Activated CD8-positive, alpha-beta memory T cell treated with anti-CD3 and anti-CD28 coated beads, Interleukin-2, amount 10 ng/mL, durations not matched to agents 7 days and 5 days (primary cell): ENCODE measurements at regions not wholly inside any gene's neighbourhood (a gene's known extent, or its start where the extent isn't known, plus 50 kb on each side); places are given as distances from the start of the nearest gene placed in this dataset.

ENCODE experiments used
- ATAC-seq: fragments of 150-1000 bp; cut with Tn5 transposase; one replicate; pipeline ENCODE4 v1.10.0; 2021; ENCODE audit warnings: moderate library complexity
- CTCF ChIA-PET: fragments of 350-600 bp; sonication (Branson Sonifier 250); formaldehyde crosslinking; loops from one replicate; lab custom pipeline; 2021; ENCODE audit warnings: antibody characterized with exemption; lab: Charles Lee
- DNase-seq: peaks from one replicate; pipeline ENCODE4 v3.0.0-alpha.2; 2020
- H3K27ac Mint-ChIP-seq: one replicate; pipeline ENCODE4 v1.8.0; 2021; ENCODE audit warnings: mild to moderate bottlenecking, mixed read lengths
- H3K27me3 Mint-ChIP-seq: one replicate; pipeline ENCODE4 v1.8.0; 2021; ENCODE audit warnings: mixed read lengths
- H3K36me3 Mint-ChIP-seq: one replicate; pipeline ENCODE4 v1.8.0; 2021; ENCODE audit warnings: mild to moderate bottlenecking, mixed read lengths
- H3K4me1 Mint-ChIP-seq: one replicate; pipeline ENCODE4 v1.8.0; 2021; ENCODE audit warnings: mixed read lengths
- H3K4me3 Mint-ChIP-seq: one replicate; pipeline ENCODE4 v1.8.0; 2021; ENCODE audit warnings: mild to moderate bottlenecking, moderate library complexity, mixed read lengths
- H3K9me3 Mint-ChIP-seq: one replicate; pipeline ENCODE4 v1.8.0; 2022; ENCODE audit warnings: low read depth, mixed read lengths

DNA sequence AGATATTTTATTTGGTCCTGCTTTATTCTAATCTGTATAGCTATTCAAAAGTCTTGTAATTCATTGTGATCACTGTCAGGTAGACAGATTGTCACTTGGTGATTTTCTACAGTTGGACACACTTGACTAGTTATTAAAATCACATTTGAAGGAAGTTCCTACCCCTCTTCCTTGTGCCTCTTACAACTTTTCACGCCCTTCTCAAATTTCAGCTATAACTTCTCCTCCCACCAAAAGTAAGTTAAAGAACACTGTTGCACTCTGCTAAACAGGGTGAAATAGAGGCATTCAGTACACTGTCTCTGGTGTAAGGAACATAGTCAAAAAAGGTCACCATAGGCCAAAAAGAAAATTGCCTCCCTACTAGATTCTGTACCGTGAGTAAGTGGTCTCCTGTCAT lies 142.1 kb upstream of the POU5F2 start:
- Mint-ChIP-seq H3K27ac (no peak overlapping the region), H3K4me3 (no peak overlapping the region), H3K9me3 (no peaks in the 10 kb centered on the region), H3K36me3 (peaks cover 4% of the 10 kb centered on the region), H3K27me3 (no peaks in the 10 kb centered on the region), H3K4me1 (peaks cover 13% of the 10 kb centered on the region)
- ATAC-seq (no peak), DNase-seq (no peak)
- CTCF ChIA-PET: no interaction called here

DNA sequence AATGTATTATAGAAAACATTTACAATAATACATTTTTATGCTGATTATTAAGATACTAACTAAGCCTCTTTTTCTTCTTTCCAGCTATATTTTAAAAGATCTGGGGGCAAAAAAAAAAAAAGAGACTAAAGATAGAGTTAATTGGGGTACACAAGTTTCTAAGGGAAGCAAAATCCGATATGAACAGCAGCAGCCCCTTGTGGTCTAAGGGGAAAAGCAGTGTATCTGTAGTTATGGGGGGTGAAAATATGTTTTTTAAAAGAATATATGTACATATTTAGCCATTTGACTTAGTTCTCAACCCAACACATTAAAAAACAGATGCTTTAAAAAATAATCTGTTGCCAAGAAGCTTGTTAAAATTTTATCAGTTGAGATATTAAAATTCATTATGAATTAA lies 134.3 kb upstream of the POU5F2 start:
- CTCF ChIA-PET: no interaction called here
- Mint-ChIP-seq H3K27me3 (no peaks in the 10 kb centered on the region), H3K36me3 (peaks cover 3% of the 10 kb centered on the region), H3K4me3 (no peak overlapping the region), H3K9me3 (no peaks in the 10 kb centered on the region), H3K4me1 (peaks cover 10% of the 10 kb centered on the region), H3K27ac (no peak overlapping the region)
- DNase-seq (no peak), ATAC-seq (no peak)

DNA sequence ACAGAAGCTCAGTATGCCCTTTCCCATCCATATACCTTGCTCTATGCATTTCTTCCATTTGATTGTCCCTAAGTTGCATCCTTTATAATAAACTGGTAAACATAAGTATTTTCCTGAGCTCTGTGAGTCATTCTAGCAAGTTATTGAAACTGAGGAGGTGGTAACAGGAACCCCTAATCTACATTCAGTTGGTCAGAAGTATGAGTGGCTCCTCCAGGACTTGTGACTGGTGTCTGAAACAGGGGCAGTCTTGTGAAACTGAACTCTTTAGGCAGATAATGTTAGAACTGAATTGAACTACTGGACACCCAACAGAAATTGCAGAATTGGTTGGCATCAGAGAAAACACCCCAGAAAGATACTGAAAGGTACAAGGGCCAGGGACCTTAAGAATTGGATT lies 133.1 kb upstream of the POU5F2 start:
- DNase-seq: no peak
- H3K36me3 Mint-ChIP-seq: peaks cover 5% of the 10 kb centered on the region
- no peaks in the 10 kb centered on the region for H3K27me3 Mint-ChIP-seq
- H3K9me3 Mint-ChIP-seq: no peaks in the 10 kb centered on the region
- no peak for ATAC-seq
- CTCF ChIA-PET: interaction anchor here (1.5 kb wide), 1 partner anchor 24 kb away, joined by 4 read pairs; no protein-coding TSS in a partner anchor
- H3K4me3 Mint-ChIP-seq: no peak overlapping the region
- peaks cover 10% of the 10 kb centered on the region for H3K4me1 Mint-ChIP-seq
- no peak overlapping the region for H3K27ac Mint-ChIP-seq

DNA sequence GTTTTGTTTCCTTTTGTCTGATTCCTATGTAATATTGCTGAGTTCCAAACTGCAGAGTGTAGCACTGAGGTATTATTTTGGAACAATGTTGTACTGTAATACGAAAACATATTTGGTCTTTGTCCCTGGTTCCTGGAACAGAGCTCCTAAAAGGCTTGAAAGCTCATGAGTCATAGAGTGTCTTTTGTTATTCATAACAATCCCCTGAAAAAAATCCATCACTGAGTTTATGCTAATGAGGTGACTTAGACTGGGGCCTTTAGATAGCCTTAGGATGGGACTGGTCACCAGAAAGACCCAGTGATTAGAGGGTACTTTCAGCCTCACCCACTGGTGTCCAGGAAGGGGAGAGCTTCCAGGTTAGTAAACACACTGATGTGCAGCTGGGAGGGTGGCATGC lies 132.7 kb upstream of the POU5F2 start:
- H3K9me3 Mint-ChIP-seq: no peaks in the 10 kb centered on the region
- no peaks in the 10 kb centered on the region for H3K27me3 Mint-ChIP-seq
- ATAC-seq (no peak), DNase-seq (no peak)
- H3K4me3 Mint-ChIP-seq: no peak overlapping the region
- no peak overlapping the region for H3K27ac Mint-ChIP-seq
- H3K4me1 Mint-ChIP-seq: peaks cover 10% of the 10 kb centered on the region
- CTCF ChIA-PET: interaction anchor here (1.5 kb wide), 1 partner anchor 25 kb away, joined by 4 read pairs; no protein-coding TSS in a partner anchor
- peaks cover 2% of the 10 kb centered on the region for H3K36me3 Mint-ChIP-seq

DNA sequence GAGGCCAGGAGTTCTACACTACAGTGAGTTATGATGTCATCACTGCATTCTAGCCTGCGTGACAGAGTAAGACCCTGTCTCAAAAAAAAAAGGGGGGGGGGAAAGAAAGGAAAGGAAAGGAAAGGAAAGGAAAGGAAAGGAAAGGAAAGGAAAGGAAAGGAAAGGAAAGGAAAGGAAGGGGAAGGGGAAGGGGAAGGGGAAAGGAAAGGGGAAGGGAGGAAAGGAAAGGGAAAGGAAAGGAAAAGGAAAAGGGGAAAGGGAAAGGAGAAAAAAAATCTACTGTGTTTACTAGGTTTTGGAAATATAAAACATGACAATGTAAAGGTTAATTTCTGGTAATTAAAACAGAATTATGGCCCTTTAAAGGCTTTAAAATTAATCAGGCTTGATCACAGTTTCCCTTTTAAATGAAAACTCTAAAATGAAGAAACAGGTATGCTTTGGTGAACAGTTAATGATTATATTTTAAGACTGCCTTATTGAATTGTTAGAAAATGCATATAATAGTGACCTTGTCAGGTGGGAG lies 131.9 kb upstream of the POU5F2 start:
- no peak for DNase-seq
- H3K36me3 Mint-ChIP-seq: peaks cover 2% of the 10 kb centered on the region
- no peak overlapping the region for H3K27ac Mint-ChIP-seq
- peaks cover 10% of the 10 kb centered on the region for H3K4me1 Mint-ChIP-seq
- H3K9me3 Mint-ChIP-seq: no peaks in the 10 kb centered on the region
- no peak for ATAC-seq
- H3K27me3 Mint-ChIP-seq: no peaks in the 10 kb centered on the region
- CTCF ChIA-PET: no interaction called here
- no peak overlapping the region for H3K4me3 Mint-ChIP-seq

- Mint-ChIP-seq H3K4me1 (peaks cover 10% of the 10 kb centered on the region), H3K4me3 (no peak overlapping the region), H3K27me3 (no peaks in the 10 kb centered on the region), H3K27ac (no peak overlapping the region), H3K36me3 (peaks cover 2% of the 10 kb centered on the region), H3K9me3 (no peaks in the 10 kb centered on the region)
- CTCF ChIA-PET: no interaction called here
- DNase-seq (no peak), ATAC-seq (no peak)
Measured at GRCh38 chr5:93870649-93871048, 129.2 kb upstream of the POU5F2 start.

DNA sequence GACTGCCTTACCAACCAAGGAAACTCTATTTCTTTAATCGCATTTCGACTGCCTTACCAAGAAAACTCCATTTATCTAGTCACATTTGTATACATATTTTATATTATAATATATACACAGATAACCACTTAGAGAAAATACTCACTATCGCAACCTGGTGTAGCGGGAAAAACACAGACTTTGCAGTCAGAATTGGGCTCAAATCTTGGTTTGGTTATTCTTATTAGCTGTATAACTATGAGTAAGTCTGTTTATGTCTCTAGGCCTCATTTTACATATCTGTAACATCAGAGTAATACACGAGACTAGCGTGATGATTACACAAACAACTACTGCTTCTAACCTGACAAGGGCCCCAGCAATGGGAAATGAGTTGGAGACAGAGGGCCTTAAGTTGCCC lies 127.5 kb upstream of the POU5F2 start:
- DNase-seq (no peak), ATAC-seq (no peak)
- H3K27me3 Mint-ChIP-seq: no peaks in the 10 kb centered on the region
- H3K36me3 Mint-ChIP-seq: peaks cover 2% of the 10 kb centered on the region
- H3K4me3 Mint-ChIP-seq: no peak overlapping the region
- peaks cover 3% of the 10 kb centered on the region for H3K4me1 Mint-ChIP-seq
- CTCF ChIA-PET: no interaction called here
- no peak overlapping the region for H3K27ac Mint-ChIP-seq
- H3K9me3 Mint-ChIP-seq: no peaks in the 10 kb centered on the region

DNA sequence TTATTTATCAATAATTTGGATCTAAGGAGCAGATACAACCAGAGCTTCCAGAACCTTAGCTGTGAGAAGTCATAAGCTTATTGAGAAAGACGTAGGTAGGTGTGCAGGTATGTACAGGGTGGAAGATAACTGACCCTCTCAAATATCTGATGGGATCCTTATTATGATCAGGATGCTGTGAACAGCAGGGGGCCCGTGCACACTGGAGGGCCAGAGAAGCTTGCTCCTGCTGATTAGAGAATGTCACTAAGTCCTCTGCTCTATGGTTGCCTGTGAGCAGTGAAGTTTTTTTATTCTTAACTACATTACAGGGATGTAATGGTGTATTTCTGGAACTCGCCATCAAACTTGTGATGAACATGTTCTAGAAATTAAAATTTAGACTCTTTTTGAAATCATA lies 108.9 kb upstream of the POU5F2 start:
- Mint-ChIP-seq H3K27me3 (no peaks in the 10 kb centered on the region), H3K36me3 (peaks cover 8% of the 10 kb centered on the region), H3K4me3 (no peak overlapping the region), H3K27ac (no peak overlapping the region), H3K9me3 (peaks cover 7% of the 10 kb centered on the region), H3K4me1 (no peaks in the 10 kb centered on the region)
- CTCF ChIA-PET: no interaction called here
- ATAC-seq: no peak
- DNase-seq: no peak

- no peak overlapping the region for H3K27ac Mint-ChIP-seq
- CTCF ChIA-PET: no interaction called here
- no peak overlapping the region for H3K4me3 Mint-ChIP-seq
- peaks cover 34% of the 10 kb centered on the region for H3K36me3 Mint-ChIP-seq
- DNase-seq (no peak), ATAC-seq (no peak)
- no peaks in the 10 kb centered on the region for H3K27me3 Mint-ChIP-seq
- H3K9me3 Mint-ChIP-seq: peaks cover 10% of the 10 kb centered on the region
- H3K4me1 Mint-ChIP-seq: no peaks in the 10 kb centered on the region
Measured at GRCh38 chr5:93845376-93845775, 104.0 kb upstream of the POU5F2 start.

DNA sequence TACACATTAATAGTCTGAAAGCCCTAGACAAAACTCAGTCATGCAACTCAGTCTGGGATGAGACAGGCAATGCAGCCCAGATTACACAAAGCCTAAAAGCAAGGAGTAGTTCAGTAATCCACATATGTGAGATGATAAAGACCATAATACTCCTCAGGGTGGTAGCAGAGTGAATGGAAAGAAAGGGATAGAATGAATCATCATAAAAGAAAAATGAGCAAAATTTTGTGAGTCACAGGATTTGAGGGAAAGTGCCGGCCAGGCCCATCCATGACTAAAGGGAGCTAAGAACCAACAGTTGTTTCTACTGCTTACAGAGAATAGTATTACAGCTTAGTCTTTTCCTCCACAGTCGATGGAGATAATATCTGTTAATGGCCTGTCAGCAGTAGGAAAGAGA lies 90.0 kb upstream of the POU5F2 start:
- CTCF ChIA-PET: no interaction called here
- H3K27me3 Mint-ChIP-seq: no peaks in the 10 kb centered on the region
- no peak overlapping the region for H3K4me3 Mint-ChIP-seq
- no peak overlapping the region for H3K27ac Mint-ChIP-seq
- H3K9me3 Mint-ChIP-seq: no peaks in the 10 kb centered on the region
- ATAC-seq: no peak
- no peaks in the 10 kb centered on the region for H3K4me1 Mint-ChIP-seq
- peaks cover 13% of the 10 kb centered on the region for H3K36me3 Mint-ChIP-seq
- DNase-seq: no peak

DNA sequence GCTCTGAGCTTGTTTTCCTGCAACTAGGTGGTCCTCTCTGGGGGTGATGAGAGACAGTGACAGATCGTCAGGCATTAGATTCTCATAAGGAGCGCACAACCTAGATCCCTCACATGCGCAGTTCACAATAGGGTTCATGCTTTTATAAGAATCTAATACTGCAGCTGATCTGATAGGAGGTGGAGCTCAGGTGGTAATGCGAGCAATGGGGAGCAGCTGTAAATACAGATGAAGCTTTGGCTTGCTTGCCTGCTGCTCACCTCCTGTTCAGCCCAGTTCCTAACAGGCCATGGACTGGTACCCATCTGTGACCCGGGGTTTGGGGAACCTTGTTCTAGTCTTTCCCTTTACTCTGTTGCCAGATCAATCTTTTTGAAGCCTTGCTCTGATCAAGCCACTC lies 89.5 kb upstream of the POU5F2 start:
- DNase-seq (no peak), ATAC-seq (no peak)
- Mint-ChIP-seq H3K27me3 (no peaks in the 10 kb centered on the region), H3K27ac (no peak overlapping the region), H3K4me3 (no peak overlapping the region), H3K36me3 (peaks cover 15% of the 10 kb centered on the region), H3K9me3 (no peaks in the 10 kb centered on the region), H3K4me1 (no peaks in the 10 kb centered on the region)
- CTCF ChIA-PET: no interaction called here

DNA sequence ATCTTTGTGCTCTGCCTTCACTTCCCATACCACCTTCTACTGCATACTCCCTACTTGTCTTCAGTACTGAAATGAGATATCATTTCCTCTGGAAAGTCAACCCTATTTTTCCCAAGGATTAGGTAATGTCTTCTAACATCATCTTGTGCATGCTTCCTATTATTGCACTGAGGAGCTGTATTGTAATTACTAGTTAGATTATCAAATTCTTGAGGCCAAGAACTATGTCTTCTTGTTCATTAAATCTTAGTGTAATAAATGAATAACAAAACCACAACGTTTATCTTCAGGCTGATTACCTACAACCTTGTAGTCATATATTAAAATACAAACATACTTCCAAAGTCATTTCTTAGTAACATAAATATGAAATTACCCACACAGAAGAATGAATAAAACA lies 87.9 kb upstream of the POU5F2 start:
- Mint-ChIP-seq H3K4me1 (no peaks in the 10 kb centered on the region), H3K36me3 (peaks cover 21% of the 10 kb centered on the region), H3K4me3 (no peak overlapping the region), H3K9me3 (peaks cover 3% of the 10 kb centered on the region), H3K27ac (no peak overlapping the region), H3K27me3 (no peaks in the 10 kb centered on the region)
- no peak for DNase-seq
- CTCF ChIA-PET: no interaction called here
- ATAC-seq: no peak

GRCh38 chr5:93821891-93822415 lies 80.6 kb upstream of the POU5F2 start:
- no peaks in the 10 kb centered on the region for H3K4me1 Mint-ChIP-seq
- peaks cover 21% of the 10 kb centered on the region for H3K36me3 Mint-ChIP-seq
- H3K9me3 Mint-ChIP-seq: peaks cover 5% of the 10 kb centered on the region
- CTCF ChIA-PET: interaction anchor here (1.5 kb wide), 1 partner anchor 21 kb away, joined by 3 read pairs; no protein-coding TSS in a partner anchor
- no peaks in the 10 kb centered on the region for H3K27me3 Mint-ChIP-seq
- H3K27ac Mint-ChIP-seq: no peak overlapping the region
- DNase-seq: no peak
- ATAC-seq: no peak
- no peak overlapping the region for H3K4me3 Mint-ChIP-seq

GRCh38 chr5:93819668-93820067 lies 78.3 kb upstream of the POU5F2 start:
- Mint-ChIP-seq H3K27me3 (no peaks in the 10 kb centered on the region), H3K4me3 (no peak overlapping the region), H3K9me3 (peaks cover 2% of the 10 kb centered on the region), H3K4me1 (no peaks in the 10 kb centered on the region), H3K36me3 (peaks cover 13% of the 10 kb centered on the region), H3K27ac (no peak overlapping the region)
- CTCF ChIA-PET: no interaction called here
- ATAC-seq (no peak), DNase-seq (no peak)

DNA sequence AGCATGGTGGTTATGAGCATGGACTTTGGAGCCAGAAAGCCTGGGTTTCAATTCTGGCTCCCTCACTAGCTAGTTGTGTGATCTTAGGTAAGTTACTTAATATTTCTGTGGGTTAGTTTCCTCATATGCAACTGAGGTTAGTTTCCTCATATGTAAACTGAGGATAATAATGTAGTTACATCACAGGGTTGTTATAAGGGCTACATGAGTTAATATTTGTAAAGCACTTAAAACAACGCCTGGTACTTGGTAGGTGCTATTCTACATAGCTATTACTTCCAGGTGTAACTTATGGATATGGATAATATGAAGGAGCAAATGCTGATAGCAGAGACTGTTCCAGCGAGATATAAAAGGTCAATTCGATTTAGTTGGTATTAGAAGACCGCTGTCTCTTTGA lies 69.4 kb upstream of the POU5F2 start:
- CTCF ChIA-PET: no interaction called here
- H3K4me3 Mint-ChIP-seq: no peak overlapping the region
- no peak overlapping the region for H3K27ac Mint-ChIP-seq
- H3K27me3 Mint-ChIP-seq: no peaks in the 10 kb centered on the region
- no peak for ATAC-seq
- H3K4me1 Mint-ChIP-seq: no peaks in the 10 kb centered on the region
- no peaks in the 10 kb centered on the region for H3K9me3 Mint-ChIP-seq
- DNase-seq: no peak
- peaks cover 4% of the 10 kb centered on the region for H3K36me3 Mint-ChIP-seq
